ENCODE measurements at regions not wholly inside any gene's neighbourhood (a gene's known extent, or its start where the extent isn't known, plus 50 kb on each side); places are given as distances from the start of the nearest gene placed in this dataset.

DNA sequence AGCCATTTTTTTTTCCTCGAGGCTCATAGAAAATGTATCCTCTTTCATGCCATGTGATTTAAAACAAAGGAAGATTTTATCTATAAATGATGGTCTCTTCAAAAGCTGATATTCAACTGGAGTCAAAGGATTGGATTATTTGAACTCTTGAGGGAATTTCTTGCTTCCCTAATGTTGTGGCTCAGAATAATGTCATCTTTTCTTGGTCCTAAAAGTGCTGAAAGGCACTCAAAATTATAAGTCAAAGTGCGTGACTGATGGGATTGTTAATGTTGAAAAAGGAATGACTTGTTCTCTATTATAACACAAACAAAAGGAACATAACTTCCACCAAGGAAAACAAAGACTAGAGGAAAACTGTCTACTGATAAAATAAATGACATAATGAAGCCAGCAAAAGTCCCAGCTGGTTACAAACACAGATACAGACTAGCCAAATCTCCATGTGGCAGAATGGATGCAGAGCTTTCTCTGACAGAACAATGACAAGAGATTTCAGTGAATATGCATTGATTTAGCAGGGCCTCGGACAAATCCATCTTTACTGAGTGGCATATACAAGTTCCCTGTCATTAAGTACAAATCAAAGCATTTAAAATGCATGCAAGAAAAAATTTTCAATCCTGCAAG is 552.6 kb downstream of the GBA3 start:
- DNase-seq (ENCODE audit: low read depth), result no peak

DNA sequence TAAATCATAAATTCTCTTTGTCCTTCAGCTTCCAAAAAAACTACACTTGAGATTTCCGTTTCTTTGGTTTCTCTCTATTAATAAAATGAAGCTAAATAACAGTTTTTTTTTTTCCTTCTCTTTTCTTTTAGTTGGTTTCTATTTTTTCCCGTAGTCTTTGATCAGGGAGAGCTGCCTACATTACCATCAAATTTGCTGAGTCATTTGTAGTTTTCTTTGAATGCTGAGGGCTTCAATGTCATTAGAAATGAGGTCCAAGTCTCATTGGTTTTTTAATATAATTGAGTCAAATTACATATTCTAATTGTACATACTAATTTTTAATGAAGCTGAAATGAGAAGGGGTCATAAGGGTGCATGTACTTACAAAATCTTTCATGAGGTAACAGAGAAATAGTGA is 550.2 kb downstream of the GBA3 start:
- DNase-seq (ENCODE audit: low read depth), result no peak

- DNase-seq (ENCODE audit: low read depth), result no peak
These were observed 548.7 kb downstream of the GBA3 start for GRCh38 chr4:23241408-23241807.

- no peak for DNase-seq (ENCODE audit: low read depth)
These were observed 546.1 kb downstream of the GBA3 start for GRCh38 chr4:23238848-23239247.

DNA sequence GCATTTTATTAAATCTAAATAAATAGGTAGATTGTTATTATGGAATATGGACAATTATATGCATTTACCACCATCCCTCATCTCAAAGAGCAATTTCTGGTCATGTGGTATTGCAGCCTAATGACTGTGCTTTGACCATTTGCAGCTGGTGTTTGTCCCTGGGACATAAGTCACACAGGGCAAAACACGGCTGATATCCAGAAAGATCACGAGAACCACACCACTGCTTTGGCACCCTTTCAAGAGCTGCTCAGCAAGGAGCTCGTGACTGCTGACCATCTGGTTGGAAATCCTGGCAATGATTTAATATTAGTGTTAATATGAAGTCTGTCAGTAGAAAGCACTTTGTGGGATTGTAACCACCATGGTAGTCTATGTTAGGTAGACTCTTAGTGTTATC is 545.0 kb downstream of the GBA3 start:
- DNase-seq (ENCODE audit: low read depth), result no peak

DNA sequence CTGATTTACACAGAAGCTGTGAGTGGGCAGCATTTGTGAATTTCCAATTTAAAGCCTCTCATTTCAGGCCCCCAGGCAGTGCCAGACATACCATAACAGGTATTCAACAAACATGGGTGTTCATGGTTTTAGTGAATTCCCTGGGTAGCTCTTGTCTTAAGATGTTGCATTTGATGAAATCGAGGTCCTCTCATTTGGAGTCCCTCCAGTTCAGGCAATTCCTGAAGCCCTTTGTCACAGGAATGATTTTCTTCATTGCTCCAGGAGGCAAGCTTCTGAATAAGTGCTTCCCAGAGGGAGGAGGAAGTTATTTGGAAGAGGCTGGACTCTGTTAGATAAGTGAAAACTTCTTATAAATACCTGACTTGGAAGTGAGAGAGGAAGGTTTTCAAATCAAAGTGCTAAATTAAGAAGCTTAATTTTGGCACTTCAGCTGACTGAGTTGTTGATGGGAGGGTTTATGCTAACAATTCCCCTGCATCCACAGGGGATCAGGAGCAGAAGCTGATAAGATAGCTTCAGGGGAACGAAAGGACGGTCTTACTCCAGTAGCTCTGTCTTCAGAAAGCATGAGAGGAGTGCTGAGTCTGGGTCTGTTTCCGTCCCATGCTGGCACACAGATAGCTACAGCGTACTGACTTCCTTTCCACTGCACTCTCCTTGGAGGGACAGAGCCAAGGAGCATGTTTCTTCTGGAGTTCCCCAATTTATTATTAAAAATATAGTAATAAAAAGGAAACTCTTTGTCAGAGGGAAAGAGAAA is 543.1 kb downstream of the GBA3 start:
- no peak for DNase-seq (ENCODE audit: low read depth)

DNA sequence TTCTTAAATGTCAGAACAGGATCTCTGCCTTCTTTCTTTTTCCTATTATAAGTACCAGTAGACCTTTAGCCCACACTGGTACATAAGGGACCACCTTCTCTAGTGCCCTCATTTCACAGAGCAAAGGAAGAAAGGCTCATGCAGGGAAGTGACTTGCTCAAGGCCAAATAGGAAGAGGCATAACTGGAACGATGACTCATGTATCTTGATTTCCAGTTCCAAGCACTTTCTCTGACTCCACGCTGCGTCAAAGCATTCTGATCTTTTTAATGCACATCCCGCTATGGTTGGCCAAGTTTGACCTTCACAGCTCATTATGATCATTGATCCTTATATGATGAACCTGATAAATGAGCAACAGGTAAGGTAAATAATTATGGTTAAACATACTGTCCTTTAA is 542.0 kb downstream of the GBA3 start:
- DNase-seq (ENCODE audit: low read depth), result no peak

DNA sequence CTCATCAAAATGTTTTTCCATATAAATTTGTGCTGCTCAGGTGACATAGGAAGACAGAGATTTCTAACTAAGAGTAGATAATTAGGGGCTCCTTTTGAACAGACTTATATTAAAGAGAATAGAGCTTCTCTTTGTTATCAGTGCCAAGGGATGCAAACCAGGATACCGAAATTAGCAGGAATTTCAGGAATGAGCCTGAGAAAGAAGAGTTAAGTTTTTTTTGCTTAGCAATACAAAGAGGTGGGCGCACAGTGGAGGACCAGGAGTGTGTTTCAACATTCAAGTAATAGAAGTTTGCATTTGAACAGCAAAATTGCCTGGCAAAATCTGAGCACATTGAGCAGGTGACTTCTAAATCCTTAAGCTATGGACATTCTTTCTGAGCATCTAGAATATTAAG is 541.3 kb downstream of the GBA3 start:
- no peak for DNase-seq (ENCODE audit: low read depth)

DNA sequence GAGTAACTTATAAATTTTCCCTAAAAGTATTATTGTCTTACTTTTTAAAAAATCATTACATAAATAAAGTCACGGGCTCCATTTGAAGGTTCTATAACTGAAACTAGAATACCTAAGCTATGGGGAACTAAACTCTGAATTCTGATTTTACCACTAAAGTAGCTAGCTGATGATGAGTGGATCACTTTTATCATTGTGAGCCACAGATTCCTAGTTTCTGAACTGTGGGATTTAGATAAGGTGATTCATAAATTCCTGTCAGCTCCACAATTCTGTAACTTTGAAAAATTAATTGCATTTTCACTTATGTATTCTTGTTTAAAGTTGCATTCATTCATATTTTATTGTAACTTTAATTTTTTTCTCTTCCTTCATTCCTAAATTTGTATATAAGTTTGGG is 540.9 kb downstream of the GBA3 start:
- no peak for DNase-seq (ENCODE audit: low read depth)

GRCh38 chr4:23232987-23233386 is 540.2 kb downstream of the GBA3 start:
- DNase-seq (ENCODE audit: low read depth), result no peak

DNA sequence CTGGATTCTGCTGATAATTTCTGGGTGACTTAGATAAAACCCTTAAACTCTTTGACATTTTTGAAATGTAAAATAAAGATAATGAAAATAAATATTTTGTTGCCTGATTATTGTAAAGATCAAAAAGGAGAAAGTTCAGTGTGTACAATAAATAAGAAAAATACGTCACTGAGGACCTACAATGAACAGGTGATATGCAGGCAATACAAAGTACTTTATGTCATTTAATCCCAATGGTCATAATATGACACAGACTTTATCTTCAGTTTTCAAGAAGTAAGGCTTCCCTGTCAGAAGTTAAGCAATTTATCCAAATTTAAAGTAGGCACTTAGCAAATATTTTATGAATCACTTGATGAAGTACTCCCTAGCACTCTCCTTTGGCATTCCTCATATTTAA is 532.8 kb downstream of the GBA3 start:
- DNase-seq (ENCODE audit: low read depth), result no peak

DNA sequence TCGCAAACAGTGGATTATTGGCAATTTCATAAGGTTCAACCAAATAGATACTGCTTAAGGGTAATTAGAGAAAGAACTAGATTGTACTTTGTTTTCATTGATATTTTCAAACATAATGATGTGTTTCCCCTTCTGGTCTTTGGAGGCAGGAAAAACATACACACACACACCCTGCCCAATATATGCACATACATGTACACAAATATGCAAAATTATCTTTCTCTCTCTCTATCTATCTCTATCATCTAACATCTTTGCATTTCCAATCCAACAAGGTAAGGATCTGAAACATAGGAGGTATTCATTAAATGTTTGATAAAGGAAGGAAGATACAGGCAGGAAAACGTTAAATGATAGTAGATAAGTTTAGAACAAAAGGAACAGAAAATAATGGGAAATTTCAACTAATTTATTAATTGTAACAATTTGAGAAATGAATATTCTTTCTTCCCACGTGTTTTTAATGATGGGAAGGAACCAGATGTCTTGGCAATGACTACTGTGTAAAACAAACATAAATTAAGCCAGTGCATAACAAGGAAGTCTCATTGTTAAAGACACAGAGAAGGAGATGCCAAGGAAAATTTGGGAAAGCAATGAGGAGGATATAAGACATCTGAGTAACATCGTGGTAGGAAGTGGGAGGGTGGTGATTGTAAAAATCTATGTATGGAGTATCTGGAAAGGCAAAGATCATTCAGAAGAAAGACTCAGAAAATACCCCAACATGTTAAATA is 532.1 kb downstream of the GBA3 start:
- DNase-seq (ENCODE audit: low read depth), result no peak

DNA sequence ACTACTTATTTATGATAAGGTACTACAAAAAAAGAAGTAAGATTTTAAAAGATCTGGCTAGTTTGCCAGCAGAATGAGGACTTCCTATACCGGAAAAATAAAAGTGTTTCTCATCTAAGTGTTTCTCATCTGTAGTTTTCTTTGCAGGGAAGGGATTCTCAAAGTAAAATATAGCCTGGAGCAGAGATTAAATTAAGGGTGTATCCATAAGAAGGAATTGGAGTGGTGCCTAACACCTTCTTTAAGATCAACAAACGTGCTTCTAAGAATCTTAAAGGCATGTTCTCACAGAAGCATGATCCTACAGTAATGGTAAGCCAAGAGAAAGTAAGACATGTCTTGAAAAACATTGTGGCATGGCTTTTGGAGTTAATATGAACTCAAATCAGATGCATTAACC is 528.2 kb downstream of the GBA3 start:
- DNase-seq (ENCODE audit: low read depth), result no peak

- no peak for DNase-seq (ENCODE audit: low read depth)
These were observed 527.2 kb downstream of the GBA3 start for GRCh38 chr4:23219779-23220408.

DNA sequence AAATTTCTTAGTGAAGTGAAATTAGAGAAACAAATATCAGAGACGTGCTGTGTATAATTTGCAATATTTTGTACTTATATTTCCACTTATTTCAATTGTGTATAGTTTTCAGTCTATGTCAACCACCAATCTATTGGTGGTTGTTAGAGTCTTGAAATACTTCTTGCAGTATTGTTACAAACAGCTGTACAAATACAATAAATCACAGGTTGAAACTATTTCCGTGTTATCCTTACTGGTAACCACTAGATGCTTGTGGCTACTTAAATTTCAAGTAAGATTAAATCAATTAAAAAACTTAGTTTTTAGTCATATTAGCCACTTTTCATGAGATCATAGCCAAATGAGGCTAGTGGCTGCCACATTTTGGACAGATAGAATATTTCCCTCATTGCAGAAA is 520.5 kb downstream of the GBA3 start:
- DNase-seq (ENCODE audit: low read depth), result no peak

DNA sequence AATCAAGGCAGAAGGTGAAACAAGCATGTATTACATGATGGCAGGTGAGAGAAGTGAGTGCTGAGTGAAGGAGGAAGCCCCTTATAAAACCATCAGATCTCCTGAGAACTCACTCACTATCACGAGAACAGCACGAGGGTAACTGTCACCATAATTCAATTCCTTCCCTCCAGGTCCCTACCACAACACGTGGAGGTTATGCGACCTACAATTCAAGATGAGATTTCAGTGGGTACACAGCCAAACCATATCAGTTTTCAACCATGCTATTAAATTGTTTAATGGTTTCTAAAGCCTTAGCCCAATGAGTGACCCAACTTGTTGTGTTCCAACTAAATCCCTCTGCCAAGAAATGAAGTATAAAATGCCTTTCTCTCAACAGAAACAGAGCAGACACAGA is 519.8 kb downstream of the GBA3 start:
- no peak for DNase-seq (ENCODE audit: low read depth)

DNA sequence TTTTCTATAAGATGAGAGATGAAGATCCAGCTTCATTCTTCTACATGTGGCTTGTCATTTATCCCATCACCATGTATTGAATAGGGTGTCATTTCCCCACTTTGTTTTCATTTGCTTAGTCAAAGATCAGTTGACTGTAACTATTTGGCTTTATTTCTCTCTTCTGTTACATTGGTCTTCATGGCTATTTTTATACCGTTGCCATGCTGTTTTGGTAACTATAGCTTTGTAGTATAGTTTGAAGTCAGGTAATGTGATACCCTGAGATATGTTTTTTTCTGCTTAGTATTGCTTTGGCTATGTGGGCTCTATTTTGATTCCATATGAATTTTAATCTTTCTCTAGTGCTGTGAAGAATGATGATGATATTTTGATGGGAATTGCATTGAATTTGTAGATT is 514.3 kb downstream of the GBA3 start:
- DNase-seq (ENCODE audit: low read depth), result no peak

DNA sequence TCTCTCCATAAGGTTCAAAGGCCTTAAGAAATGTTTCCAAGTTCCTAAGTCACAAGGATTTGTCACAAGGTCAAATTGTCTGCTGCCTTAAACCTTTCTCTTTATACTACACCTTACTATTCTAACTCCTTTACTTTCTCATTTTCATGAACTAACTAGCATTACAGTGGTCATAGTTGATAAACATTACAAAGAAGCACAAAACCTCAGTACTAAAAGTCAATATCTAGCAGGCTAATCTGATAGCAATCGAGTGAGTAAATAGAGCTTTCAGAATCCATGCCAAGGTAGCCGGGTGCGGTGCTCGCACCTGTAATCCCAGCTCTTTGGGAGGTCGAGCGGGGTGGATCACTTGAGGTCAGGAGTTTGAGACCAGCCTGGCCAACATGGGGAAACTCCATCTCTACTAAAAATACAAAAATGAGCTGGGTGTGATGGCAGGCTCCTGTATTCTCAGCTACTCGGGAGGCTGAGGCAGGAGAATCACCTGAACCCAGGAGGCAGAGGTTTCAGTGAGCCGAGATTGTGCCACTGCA is 510.0 kb downstream of the GBA3 start:
- DNase-seq (ENCODE audit: low read depth), result no peak

- DNase-seq (ENCODE audit: low read depth), result no peak
These were observed 502.0 kb downstream of the GBA3 start for GRCh38 chr4:23194751-23195150.

- no peak for DNase-seq (ENCODE audit: low read depth)
These were observed 481.4 kb downstream of the GBA3 start for GRCh38 chr4:23174179-23174578.

DNA sequence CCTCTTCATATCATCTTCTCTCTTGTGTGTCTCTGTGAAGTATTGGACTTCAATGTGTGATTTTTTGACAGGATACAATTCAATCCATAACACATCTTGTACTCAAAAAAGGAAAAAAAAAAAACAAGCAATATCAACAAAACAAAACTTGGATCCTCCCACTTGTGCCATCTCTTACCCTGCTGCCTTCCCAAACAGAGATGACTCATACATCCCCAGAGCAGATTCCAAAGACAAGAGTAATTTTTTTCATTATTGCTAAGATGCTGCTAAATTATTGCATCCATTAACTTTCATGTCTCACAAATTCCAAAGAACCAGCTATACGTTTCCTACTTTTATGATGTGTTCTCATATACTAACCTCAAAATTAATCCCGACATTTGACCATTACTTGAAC is 479.2 kb downstream of the GBA3 start:
- no peak for DNase-seq (ENCODE audit: low read depth)

- DNase-seq (ENCODE audit: low read depth), result no peak
These were observed 477.0 kb downstream of the GBA3 start for GRCh38 chr4:23169608-23170311.
